SU-DHL-6 (cell line): ENCODE measurements at regions not wholly inside any gene's neighbourhood (a gene's known extent, or its start where the extent isn't known, plus 50 kb on each side); places are given as distances from the start of the nearest gene placed in this dataset.

Experiments used
- EZH2phosphoT487 ChIP-seq: fragments of 200-600 bp; sonication (generic), shearing (Covaris generic); conservative IDR thresholded peaks from 2 replicates; pipeline ENCODE4 v1.6.1; 2018; ENCODE audit warnings: mild to moderate bottlenecking, antibody characterized with exemption, low read length, moderate library complexity, mixed read lengths
- TF ChIP-seq, protein P1 (sequence below): fragments of 200-600 bp; sonication (generic); IDR thresholded peaks from one replicate; pipeline ENCODE4 v1.5.1; 2017; ENCODE audit warnings: antibody characterized with exemption, mild to moderate bottlenecking, low read length, moderate library complexity; ENCODE audit not compliant: insufficient read depth, poor library complexity, severe bottlenecking

DNA sequence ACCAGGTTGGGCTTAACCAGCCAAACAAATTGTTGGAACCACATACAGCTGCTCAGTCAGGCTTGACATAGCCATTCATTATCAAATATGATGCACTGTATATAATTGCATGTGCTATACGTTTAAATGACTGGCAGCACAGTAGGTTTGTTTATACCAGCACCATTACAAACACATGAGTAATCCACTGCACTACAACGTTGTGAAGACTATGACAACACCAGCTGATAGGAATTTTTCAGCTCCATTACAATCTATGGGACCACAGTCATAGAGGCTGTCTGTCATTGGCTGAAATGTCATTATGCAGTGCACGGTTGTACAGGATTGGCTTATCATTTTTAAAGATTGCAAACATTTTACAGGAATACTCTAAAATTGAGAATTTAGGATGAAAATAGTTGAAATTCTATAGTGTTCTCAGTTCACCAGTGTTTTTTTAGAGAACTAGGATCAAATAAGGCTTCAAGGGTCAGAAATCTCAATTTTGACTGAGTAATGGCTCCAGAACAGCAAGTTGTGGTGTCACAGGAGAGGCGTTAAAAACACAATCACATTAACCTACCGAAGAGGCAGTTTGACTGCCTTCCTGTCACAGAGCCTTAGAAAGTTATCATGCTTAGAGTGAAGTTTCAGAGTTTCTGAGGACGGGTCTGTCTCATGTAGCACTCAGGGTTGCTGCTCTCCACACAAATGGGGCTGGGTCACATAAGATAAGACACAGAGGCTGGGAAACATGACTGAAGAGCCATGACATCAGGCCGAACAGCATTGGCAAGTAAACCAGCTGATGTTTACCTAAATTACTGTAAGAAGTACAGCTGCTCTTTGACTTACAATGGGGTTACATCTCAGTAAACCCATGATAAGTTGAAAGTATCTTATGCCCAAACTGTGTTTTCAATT, 60.7 kb upstream of the SMLR1 start:
- TF ChIP-seq, protein P1, sequence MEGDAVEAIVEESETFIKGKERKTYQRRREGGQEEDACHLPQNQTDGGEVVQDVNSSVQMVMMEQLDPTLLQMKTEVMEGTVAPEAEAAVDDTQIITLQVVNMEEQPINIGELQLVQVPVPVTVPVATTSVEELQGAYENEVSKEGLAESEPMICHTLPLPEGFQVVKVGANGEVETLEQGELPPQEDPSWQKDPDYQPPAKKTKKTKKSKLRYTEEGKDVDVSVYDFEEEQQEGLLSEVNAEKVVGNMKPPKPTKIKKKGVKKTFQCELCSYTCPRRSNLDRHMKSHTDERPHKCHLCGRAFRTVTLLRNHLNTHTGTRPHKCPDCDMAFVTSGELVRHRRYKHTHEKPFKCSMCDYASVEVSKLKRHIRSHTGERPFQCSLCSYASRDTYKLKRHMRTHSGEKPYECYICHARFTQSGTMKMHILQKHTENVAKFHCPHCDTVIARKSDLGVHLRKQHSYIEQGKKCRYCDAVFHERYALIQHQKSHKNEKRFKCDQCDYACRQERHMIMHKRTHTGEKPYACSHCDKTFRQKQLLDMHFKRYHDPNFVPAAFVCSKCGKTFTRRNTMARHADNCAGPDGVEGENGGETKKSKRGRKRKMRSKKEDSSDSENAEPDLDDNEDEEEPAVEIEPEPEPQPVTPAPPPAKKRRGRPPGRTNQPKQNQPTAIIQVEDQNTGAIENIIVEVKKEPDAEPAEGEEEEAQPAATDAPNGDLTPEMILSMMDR, result no peak
- TF ChIP-seq EZH2phosphoT487, result no peak
